NCI-H128 (cell line): ENCODE measurements at regions not wholly inside any gene's neighbourhood (a gene's known extent, or its start where the extent isn't known, plus 50 kb on each side); places are given as distances from the start of the nearest gene placed in this dataset.
A peak's percentile ranks its signal among the peaks of the same experiment; 100 is the strongest.

Experiments
- DNase-seq: peaks from one replicate; lab custom pipeline; 2025; ENCODE audit not compliant: unreplicated experiment; lab: John Stamatoyannopoulos, UW

DNA sequence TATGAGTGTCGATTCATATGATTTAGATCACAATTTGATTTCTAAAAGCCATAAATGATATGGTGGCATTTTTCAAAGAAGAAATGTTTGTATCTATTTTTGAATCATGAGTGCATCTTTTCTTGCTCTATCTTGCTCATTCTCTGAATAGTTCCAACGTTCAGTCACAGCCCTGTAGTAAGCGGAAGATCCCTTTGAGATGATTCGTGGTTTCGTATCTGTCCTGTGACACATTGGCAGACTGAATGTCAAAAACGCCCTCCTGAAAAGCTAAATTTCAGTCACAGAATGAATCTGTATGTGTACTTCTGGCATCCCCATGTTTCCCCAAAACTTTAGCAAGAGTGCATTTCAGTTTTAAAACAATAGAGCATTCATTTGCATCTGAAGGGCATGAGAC, 1066.9 kb upstream of the TENM3 start:
- no peak for DNase-seq

- DNase-seq: no peak
Measured at GRCh38 chr4:181181331-181181730, 1061.9 kb upstream of the TENM3 start.

GRCh38 chr4:181189751-181190150, 1053.5 kb upstream of the TENM3 start:
- no peak for DNase-seq

DNA sequence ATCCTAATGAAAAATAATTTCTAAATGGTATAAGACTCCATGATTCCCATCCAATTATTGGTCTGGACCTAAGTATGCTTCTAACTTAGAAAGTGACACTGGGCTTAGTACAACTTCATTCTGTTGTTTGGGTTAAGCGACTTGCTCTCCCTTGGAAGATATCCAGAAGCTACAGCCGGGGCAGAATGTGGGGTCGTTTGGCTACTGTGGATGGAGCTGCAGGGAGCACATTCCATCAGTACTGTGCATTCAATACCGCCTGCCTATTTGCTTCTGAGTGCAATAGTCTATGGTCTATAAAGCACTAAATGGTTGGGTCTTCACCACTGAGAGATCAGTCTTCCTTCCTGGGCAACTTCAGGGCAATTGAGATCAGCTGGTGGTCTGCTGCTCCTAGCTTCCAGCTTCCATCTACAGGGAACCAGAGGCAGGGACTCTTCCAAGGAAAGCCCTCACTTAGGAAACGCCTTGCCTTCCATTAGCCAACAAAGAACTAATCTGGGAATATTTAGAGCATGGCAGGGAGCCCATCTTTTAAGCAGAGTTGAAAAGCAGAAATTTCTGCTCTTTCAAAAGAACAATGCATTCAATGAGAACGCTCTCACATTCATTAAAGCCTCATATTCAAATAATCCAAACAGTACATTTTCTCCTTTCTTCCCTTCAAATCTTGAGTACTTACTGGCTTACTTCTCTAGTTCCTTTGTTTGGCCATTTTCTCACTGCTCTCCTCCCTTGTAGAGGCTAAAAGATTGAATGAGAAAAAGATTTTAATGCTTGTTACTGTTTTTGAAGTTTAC, 1049.9 kb upstream of the TENM3 start:
- DNase-seq: no peak

- no peak for DNase-seq
Measured at GRCh38 chr4:181194096-181194495, 1049.1 kb upstream of the TENM3 start.

- no peak for DNase-seq
Measured at GRCh38 chr4:181200076-181200475, 1043.1 kb upstream of the TENM3 start.

GRCh38 chr4:181202240-181202639, 1041.0 kb upstream of the TENM3 start:
- DNase-seq: no peak

DNA sequence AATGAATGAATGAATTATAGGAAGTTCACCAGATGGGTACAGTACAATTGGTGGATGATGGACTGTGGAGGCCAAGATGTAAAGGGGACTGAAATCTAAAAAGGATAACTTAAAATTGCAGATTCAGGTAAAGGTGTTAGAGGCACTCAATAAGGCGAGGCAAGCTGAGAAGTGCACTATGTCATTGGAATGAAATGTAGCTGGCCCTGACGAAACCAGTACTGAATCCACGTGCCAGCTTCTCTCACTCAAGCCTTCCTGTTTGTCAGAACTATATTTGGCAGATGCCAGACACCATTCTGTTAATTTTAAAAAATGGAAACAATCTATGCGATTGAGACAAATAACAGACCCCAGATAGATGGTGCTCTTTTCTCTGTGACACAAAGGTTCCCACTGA, 1039.1 kb upstream of the TENM3 start:
- no peak for DNase-seq

- DNase-seq: no peak
Measured at GRCh38 chr4:181213551-181213950, 1029.7 kb upstream of the TENM3 start.

DNA sequence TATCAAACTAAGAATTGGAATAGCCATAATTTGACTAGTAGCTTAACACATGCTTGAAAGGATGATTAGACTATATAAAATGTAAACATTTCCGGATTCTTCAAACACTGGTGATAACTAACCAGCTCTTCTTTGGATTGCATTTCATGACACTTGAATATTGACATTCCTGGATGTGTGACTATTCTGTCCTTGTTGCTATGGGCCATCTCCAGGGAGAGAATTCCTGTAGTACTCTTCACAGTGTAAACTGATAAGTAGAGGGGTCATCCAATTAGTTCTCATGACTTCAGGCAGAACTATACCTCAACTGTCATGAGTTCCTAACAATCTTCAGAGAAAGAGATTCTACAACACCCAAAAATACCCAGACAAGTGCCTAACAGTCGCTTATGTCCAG, 1026.7 kb upstream of the TENM3 start:
- no peak for DNase-seq

DNA sequence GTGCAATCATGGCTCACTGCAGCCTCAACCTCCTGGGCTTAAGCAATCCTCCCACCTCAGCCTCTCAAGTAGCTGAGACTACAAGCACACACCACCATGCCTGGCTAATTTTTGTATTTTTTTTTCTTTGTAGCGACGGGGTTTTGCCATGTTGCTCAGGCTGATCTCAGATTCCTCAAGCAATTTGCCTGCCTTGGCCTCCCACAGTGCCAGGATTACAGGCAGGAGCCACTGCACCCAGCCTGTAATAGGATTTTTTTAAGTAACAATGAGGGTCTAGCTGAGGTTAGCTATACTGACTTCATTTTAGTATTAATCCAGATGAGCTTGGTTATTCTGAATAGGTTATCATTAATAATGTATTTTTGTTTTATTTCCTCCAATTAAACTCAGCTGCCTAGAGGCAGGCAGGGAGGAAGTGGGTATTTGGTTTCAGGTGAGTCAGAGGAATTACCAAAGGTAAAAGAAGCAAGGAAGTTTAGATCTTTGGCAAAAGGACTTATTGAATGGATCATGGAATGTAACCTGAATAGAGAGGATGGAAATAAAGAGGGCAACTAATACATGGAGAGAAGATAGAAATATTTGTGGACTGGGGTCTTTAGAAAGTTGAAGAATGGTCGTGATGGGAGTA, 1023.3 kb upstream of the TENM3 start:
- DNase-seq: no peak

- no peak for DNase-seq
Measured at GRCh38 chr4:181224852-181225251, 1018.4 kb upstream of the TENM3 start.

- DNase-seq: no peak
Measured at GRCh38 chr4:181225616-181226261, 1017.5 kb upstream of the TENM3 start.

- DNase-seq: no peak
Measured at GRCh38 chr4:181234951-181235680, 1008.1 kb upstream of the TENM3 start.

GRCh38 chr4:181245326-181245725, 997.9 kb upstream of the TENM3 start:
- DNase-seq: no peak

- DNase-seq: no peak
Measured at GRCh38 chr4:181249031-181249430, 994.2 kb upstream of the TENM3 start.

DNA sequence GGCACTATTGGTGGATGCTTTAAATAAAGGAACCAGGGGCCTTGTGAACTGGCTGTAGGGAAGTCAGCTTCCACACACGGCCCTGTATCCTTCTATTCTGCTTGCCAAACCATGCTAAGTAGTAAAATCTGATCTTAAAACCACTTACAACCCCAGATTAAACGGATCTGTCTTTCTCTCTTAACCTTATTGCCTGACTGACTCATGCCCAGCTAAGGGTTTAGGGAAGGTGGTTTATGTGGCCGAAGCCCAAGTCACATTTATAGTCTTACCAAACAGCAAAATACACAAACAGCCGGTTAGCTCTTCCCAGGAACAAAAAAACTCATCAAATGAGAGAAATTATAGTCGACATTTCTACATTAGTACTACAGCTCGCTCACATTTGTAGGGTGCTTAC, 988.4 kb upstream of the TENM3 start:
- no peak for DNase-seq

- DNase-seq: no peak
Measured at GRCh38 chr4:181258569-181258968, 984.6 kb upstream of the TENM3 start.

DNA sequence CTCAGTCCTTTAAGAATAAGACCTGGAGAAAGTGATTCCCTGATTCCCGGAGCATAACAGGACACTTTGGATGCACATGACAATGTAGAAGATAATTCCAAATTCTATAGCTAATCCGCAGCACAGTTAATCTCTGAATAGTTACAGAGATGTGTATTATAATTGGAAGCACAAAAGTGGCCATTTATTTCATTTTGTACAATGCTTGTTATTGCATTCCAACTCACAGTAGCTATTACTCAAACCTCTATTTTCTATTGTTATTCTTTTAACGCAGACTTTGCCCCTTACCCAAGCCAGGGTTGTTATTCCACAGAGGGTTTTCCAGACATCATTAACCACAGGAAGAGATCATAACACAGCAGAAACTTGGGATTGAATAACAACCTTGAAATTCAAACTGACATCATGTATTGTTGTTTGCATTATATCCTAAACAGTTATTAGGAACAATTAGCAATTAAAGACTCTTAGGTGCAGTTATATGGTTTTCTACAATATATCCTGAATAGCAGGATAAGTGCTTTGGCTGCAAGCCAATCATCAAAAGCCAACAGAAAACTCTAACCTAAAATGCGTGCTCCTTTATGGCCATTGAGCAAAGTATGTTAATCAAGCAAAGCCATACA, 984.0 kb upstream of the TENM3 start:
- DNase-seq: peak; percentile 49

DNA sequence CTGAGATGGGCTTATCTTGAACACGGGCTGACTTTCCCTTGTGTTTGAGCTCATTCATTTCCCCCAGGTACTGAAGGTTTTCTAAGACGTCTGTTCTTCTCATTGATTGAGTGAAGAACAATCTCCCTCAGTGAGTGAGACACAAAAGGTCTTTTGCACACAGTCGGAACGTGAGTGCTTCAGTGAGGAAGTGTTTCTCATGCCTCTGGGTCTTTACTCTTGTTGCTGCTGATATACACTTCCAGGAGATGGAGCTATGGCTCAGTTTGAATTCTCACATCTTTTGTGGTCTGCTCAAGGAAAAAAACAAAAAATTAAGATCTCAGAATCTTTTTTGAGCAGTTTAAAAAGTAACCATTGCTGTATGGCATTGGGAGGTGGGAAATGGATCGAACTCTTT, 981.9 kb upstream of the TENM3 start:
- DNase-seq: no peak

- no peak for DNase-seq
Measured at GRCh38 chr4:181264893-181265292, 978.3 kb upstream of the TENM3 start.
